Spleen (tissue), 11 donors: ENCODE measurements at regions not wholly inside any gene's neighbourhood (a gene's known extent, or its start where the extent isn't known, plus 50 kb on each side); places are given as distances from the start of the nearest gene placed in this dataset.

ENCODE experiments used
- DNase-seq: peaks from one replicate; pipeline ENCODE4 v3.0.0-alpha.2; 2020
- H3K27ac ChIP-seq, 8 donors: fragments of 200-600 bp; sonication (generic) in 7 of 8; 1 replicate in 4 of 8; 2 replicates in 4 of 8; pipeline versions ENCODE4 v1.5.0 to v1.8.0; 2016 to 2021; ENCODE audit warnings: inconsistent platforms in 4 of 8, mild to moderate bottlenecking in 4 of 8, moderate library complexity in 1 of 8
- H3K27me3 ChIP-seq, 7 donors: fragments of 200-600 bp; sonication (generic) in 6 of 7; replicated peaks in 1 of 7; 1 replicate in 4 of 7; 2 replicates in 3 of 7; pipeline versions ENCODE4 v1.5.0 to v1.8.0; 2016 to 2021; ENCODE audit warnings: inconsistent platforms in 3 of 7, mild to moderate bottlenecking in 1 of 7
- H3K36me3 ChIP-seq, 6 donors: fragments of 200-600 bp; sonication (generic) in 5 of 6; 1 replicate in 4 of 6; 2 replicates in 2 of 6; pipeline versions ENCODE4 v1.5.0 to v1.8.0; 2016 to 2021; ENCODE audit warnings: inconsistent platforms in 2 of 6
- H3K4me1 ChIP-seq, 6 donors: fragments of 200-600 bp; sonication (generic) in 5 of 6; 1 replicate in 3 of 6; 2 replicates in 3 of 6; pipeline versions ENCODE4 v1.5.0 to v1.8.0; 2016 to 2021; ENCODE audit warnings: inconsistent platforms in 3 of 6
- H3K4me3 ChIP-seq, 8 donors: fragments of 200-600 bp; sonication (generic) in 7 of 8; 1 replicate in 4 of 8; 2 replicates in 4 of 8; pipeline versions ENCODE4 v1.5.0 to v1.8.0; 2016 to 2021; ENCODE audit warnings: inconsistent platforms in 4 of 8, mild to moderate bottlenecking in 4 of 8, moderate library complexity in 2 of 8
- H3K9me3 ChIP-seq, 8 donors: fragments of 200-600 bp; sonication (generic) in 7 of 8; 1 replicate in 4 of 8; 2 replicates in 4 of 8; pipeline versions ENCODE4 v1.5.0 to v1.8.0; 2016 to 2021; ENCODE audit warnings: inconsistent platforms in 4 of 8
- CTCF ChIP-seq, 11 experiments: fragments of 200-600 bp in 7 of 11; fragments of 450-650 bp in 4 of 11; sonication (generic) in 4 of 11; IDR thresholded peaks in 8 of 11; conservative IDR thresholded peaks in 3 of 11; 1 replicate in 7 of 11; 2 replicates in 4 of 11; pipeline versions ENCODE4 v1.4.0 to v1.8.0; 2016 to 2021; ENCODE audit warnings: antibody characterized with exemption in 11 of 11, inconsistent platforms in 4 of 11, mild to moderate bottlenecking in 1 of 11
- POLR2A ChIP-seq, 3 donors: fragments of 450-650 bp; IDR thresholded peaks; one replicate each; pipeline ENCODE4 v1.5.1; 2017; ENCODE audit warnings: antibody characterized with exemption in 3 of 3, mild to moderate bottlenecking in 1 of 3
- POLR2AphosphoS5 ChIP-seq, 3 donors: sonication (generic); formaldehyde crosslinking; IDR thresholded peaks; one replicate each; pipeline ENCODE4 v1.5.1; 2017; ENCODE audit warnings: antibody characterized with exemption in 3 of 3
- WGBS, 5 donors: extraction: QIAGEN DNeasy Blood & Tissue Kit in 3 of 5; methylation state at CpG; one replicate each; pipeline versions ENCODE4 v1.1.5 to v1.1.7; 2013 to 2018; 5-methylcytosine and 5-hydroxymethylcytosine counted together
- intact Hi-C: fragments of 100-400 bp; cut with DNase I; formaldehyde crosslinking; loops from one replicate; pipeline ENCODE4 v1.15.0; 2023; ENCODE audit warnings: low total_unique reads
- donor health status: healthy with polysubstance abuse.
- donor health status: DM: no; HTN: no; CAD: no; lungs with moderate emphysema.
- donor health status: DM: no; HTN: no; CAD: no.
- donor health status: Bipolar disorder and iron deficiency.
- donor health status: healthy.
- donor health status: DM: no; HTN: no; CAD: no.
- donor health status: DM: yes; HTN: yes; CAD: no.

GRCh38 chr11:116501728-116502127 lies 271.1 kb downstream of the BUD13 start:
- H3K27me3 ChIP-seq: peaks cover 0 to 98% (median 19%) of the 10 kb centered on the region in 7 donors
- TF ChIP-seq POLR2AphosphoS5 (IDR thresholded peaks at IDR 0.05) (no peak), POLR2A (IDR thresholded peaks at IDR 0.05) (no peak), CTCF (IDR thresholded peaks at IDR 0.05 in 8 of 11, conservative IDR thresholded peaks at IDR 0.05 in 3 of 11) (no peak)
- DNase-seq: no peak
- 36 to 42% (median 40%) methylated on average over 7 of the region's 7 CpGs for WGBS, 5 donors
- no peaks in the 10 kb centered on the region for H3K9me3 ChIP-seq
- no peaks in the 10 kb centered on the region for H3K4me1 ChIP-seq
- no peaks in the 10 kb centered on the region for H3K36me3 ChIP-seq
- no peak overlapping the region for H3K4me3 ChIP-seq
- intact Hi-C loops: no loop called here
- no peak overlapping the region for H3K27ac ChIP-seq

- DNase-seq: no peak
- intact Hi-C loops: no loop called here
- 9 to 16% (median 13%) methylated on average over 18 of the region's 18 CpGs for WGBS, 5 donors
- H3K27ac ChIP-seq: no peak overlapping the region
- H3K4me1 ChIP-seq: no peaks in the 10 kb centered on the region
- H3K36me3 ChIP-seq: no peaks in the 10 kb centered on the region
- no peak for TF ChIP-seq CTCF (IDR thresholded peaks at IDR 0.05 in 8 of 11, conservative IDR thresholded peaks at IDR 0.05 in 3 of 11)
- no peak for TF ChIP-seq POLR2A (IDR thresholded peaks at IDR 0.05)
- TF ChIP-seq POLR2AphosphoS5 (IDR thresholded peaks at IDR 0.05): no peak
- no peak overlapping the region for H3K4me3 ChIP-seq
- peaks cover 0 to 91% (median 19%) of the 10 kb centered on the region in 7 donors for H3K27me3 ChIP-seq
- no peaks in the 10 kb centered on the region for H3K9me3 ChIP-seq
These were observed 271.7 kb downstream of the BUD13 start for GRCh38 chr11:116500947-116501602.

GRCh38 chr11:116500026-116500946 lies 272.5 kb downstream of the BUD13 start:
- Histone ChIP-seq H3K4me1 (no peaks in the 10 kb centered on the region), H3K27ac (no peak overlapping the region), H3K27me3 (peaks cover 0 to 83% (median 19%) of the 10 kb centered on the region in 7 donors), H3K4me3 (no peak overlapping the region), H3K36me3 (no peaks in the 10 kb centered on the region), H3K9me3 (no peaks in the 10 kb centered on the region)
- 22 to 29% (median 23%) methylated on average over 30 to 45 of the region's 45 CpGs for WGBS, 5 donors
- DNase-seq: no peak
- TF ChIP-seq POLR2A (IDR thresholded peaks at IDR 0.05): no peak
- no peak for TF ChIP-seq CTCF (IDR thresholded peaks at IDR 0.05 in 8 of 11, conservative IDR thresholded peaks at IDR 0.05 in 3 of 11)
- no peak for TF ChIP-seq POLR2AphosphoS5 (IDR thresholded peaks at IDR 0.05)
- intact Hi-C loops: no loop called here
